Trophoblast cell (in vitro differentiated cells and primary cell): ENCODE measurements at regions not wholly inside any gene's neighbourhood (a gene's known extent, or its start where the extent isn't known, plus 50 kb on each side); places are given as distances from the start of the nearest gene placed in this dataset.
A peak's percentile ranks its signal among the peaks of the same experiment; 100 is the strongest.

Source experiments
- DNase-seq, 2 donors: peaks; one replicate each; pipeline ENCODE4 v3.0.0-alpha.2; 2016
- H2AFZ ChIP-seq: 2 replicates; pipeline ENCODE4 v1.6.1; 2013; ENCODE audit warnings: low read length, moderate library complexity, mild to moderate bottlenecking; ENCODE audit not compliant: insufficient read depth, poor library complexity
- H2AK5ac ChIP-seq: 2 replicates; pipeline ENCODE4 v1.6.1; 2013; ENCODE audit warnings: mild to moderate bottlenecking, low read length
- H2BK120ac ChIP-seq: 2 replicates; pipeline ENCODE4 v1.6.1; 2013; ENCODE audit warnings: low read length, mild to moderate bottlenecking, moderate library complexity; ENCODE audit not compliant: insufficient read depth, poor library complexity
- H2BK12ac ChIP-seq: 2 replicates; pipeline ENCODE4 v1.6.1; 2013; ENCODE audit warnings: mild to moderate bottlenecking, low read length, moderate library complexity
- H2BK5ac ChIP-seq: 2 replicates; pipeline ENCODE4 v1.6.1; 2013; ENCODE audit warnings: low read length, low read depth, moderate library complexity, mild to moderate bottlenecking; ENCODE audit not compliant: poor library complexity
- H3K14ac ChIP-seq: 2 replicates; pipeline ENCODE4 v1.6.1; 2013; ENCODE audit warnings: mild to moderate bottlenecking, low read length
- H3K18ac ChIP-seq: 2 replicates; pipeline ENCODE4 v1.6.1; 2013; ENCODE audit warnings: mild to moderate bottlenecking, low read length
- H3K23ac ChIP-seq: 2 replicates; pipeline ENCODE4 v1.6.1; 2013; ENCODE audit warnings: low read length
- H3K27ac ChIP-seq: 2 replicates; pipeline ENCODE4 v1.5.1; 2013; ENCODE audit warnings: low read depth, mild to moderate bottlenecking, inconsistent platforms, low read length, moderate library complexity
- H3K27me3 ChIP-seq: 2 replicates; pipeline ENCODE4 v1.6.1; 2013; ENCODE audit warnings: inconsistent platforms, mild to moderate bottlenecking, low read length, moderate library complexity; ENCODE audit not compliant: insufficient read depth
- H3K36me3 ChIP-seq, 2 experiments: 1 replicate in 1 of 2; 2 replicates in 1 of 2; pipeline ENCODE4 v1.6.1; 2013; ENCODE audit warnings: low read length in 2 of 2, mild to moderate bottlenecking in 2 of 2, moderate library complexity in 1 of 2; ENCODE audit not compliant: insufficient read depth in 2 of 2, control insufficient read depth in 1 of 2
- H3K4ac ChIP-seq: 2 replicates; pipeline ENCODE4 v1.6.1; 2013; ENCODE audit warnings: low read depth, mild to moderate bottlenecking, low read length, moderate library complexity
- H3K4me1 ChIP-seq, 2 experiments: 1 replicate in 1 of 2; 2 replicates in 1 of 2; pipeline ENCODE4 v1.6.1; 2013; ENCODE audit warnings: low read length in 2 of 2, mild to moderate bottlenecking in 2 of 2, moderate library complexity in 1 of 2; ENCODE audit not compliant: insufficient read depth in 2 of 2, control insufficient read depth in 1 of 2
- H3K4me2 ChIP-seq: 2 replicates; pipeline ENCODE4 v1.6.1; 2013; ENCODE audit warnings: inconsistent platforms, mild to moderate bottlenecking, low read length, moderate library complexity
- H3K4me3 ChIP-seq: 2 replicates; pipeline ENCODE4 v1.5.1; 2013; ENCODE audit warnings: mild to moderate bottlenecking, low read depth, low read length, inconsistent platforms
- H3K79me1 ChIP-seq: one replicate; pipeline ENCODE4 v1.6.1; 2013; ENCODE audit warnings: low read length
- H3K79me2 ChIP-seq: 2 replicates; pipeline ENCODE4 v1.6.1; 2013; ENCODE audit warnings: low read length, mild to moderate bottlenecking; ENCODE audit not compliant: control insufficient read depth, insufficient read depth, poor library complexity
- H3K9ac ChIP-seq: 2 replicates; pipeline ENCODE4 v1.6.1; 2013; ENCODE audit warnings: mild to moderate bottlenecking, low read length
- H3K9me3 ChIP-seq: 2 replicates; pipeline ENCODE4 v1.6.1; 2013; ENCODE audit warnings: low read depth, mild to moderate bottlenecking, control low read depth, inconsistent platforms, low read length; ENCODE audit not compliant: insufficient read depth
- H4K12ac ChIP-seq: 2 replicates; pipeline ENCODE4 v1.6.1; 2013; ENCODE audit warnings: low read depth, mild to moderate bottlenecking, low read length, moderate library complexity
- H4K8ac ChIP-seq: 2 replicates; pipeline ENCODE4 v1.6.1; 2013; ENCODE audit warnings: low read depth, mild to moderate bottlenecking, low read length, moderate library complexity
- H4K91ac ChIP-seq: one replicate; pipeline ENCODE4 v1.6.1; 2013; ENCODE audit warnings: low read depth, mild to moderate bottlenecking, low read length, moderate library complexity
- WGBS: extraction: QIAGEN DNeasy Blood & Tissue Kit; methylation state at CpG from one replicate; pipeline ENCODE4 v1.1.7; 2013; ENCODE audit warnings: missing lambda C conversion rate; ENCODE audit not compliant: insufficient read length, insufficient coverage; ENCODE audit errors: extremely low coverage; 5-methylcytosine and 5-hydroxymethylcytosine counted together

- no peak overlapping the region for H4K91ac ChIP-seq
These were observed 53.4 kb downstream of the RGS2 start for GRCh38 chr1:192862271-192862670.

GRCh38 chr1:192866241-192866868 is 57.5 kb downstream of the RGS2 start:
- no peak overlapping the region for H3K4me3 ChIP-seq
- H3K9ac ChIP-seq, result no peak overlapping the region
- no peak overlapping the region for H4K8ac ChIP-seq
- no peak overlapping the region for H3K23ac ChIP-seq
- no peaks in the 10 kb centered on the region for H3K79me1 ChIP-seq
- H3K18ac ChIP-seq, result no peak overlapping the region
- no peaks in the 10 kb centered on the region for H3K79me2 ChIP-seq
- no peak overlapping the region for H3K27ac ChIP-seq
- no peak overlapping the region for H2BK120ac ChIP-seq
- H3K9me3 ChIP-seq, result no peaks in the 10 kb centered on the region
- no peak overlapping the region for H4K12ac ChIP-seq
- no peak overlapping the region for H2AK5ac ChIP-seq
- H2BK12ac ChIP-seq, result no peak overlapping the region
- H2AFZ ChIP-seq, result no peak overlapping the region
- H3K4me1 ChIP-seq, result no peaks in the 10 kb centered on the region
- no peak overlapping the region for H4K91ac ChIP-seq
- H2BK5ac ChIP-seq, result no peak overlapping the region
- no peaks in the 10 kb centered on the region for H3K27me3 ChIP-seq
- no peak for DNase-seq
- no peak overlapping the region for H3K4ac ChIP-seq
- no peak overlapping the region for H3K4me2 ChIP-seq
- H3K36me3 ChIP-seq, result no peaks in the 10 kb centered on the region
- H3K14ac ChIP-seq, result no peak overlapping the region
- WGBS, result no CpG with 5 or more reads among the region's 5 CpGs

More at GRCh38 chr1:192862271-192862670, 53.4 kb downstream of the RGS2 start:
- WGBS, result no CpG with 5 or more reads among the region's 1 CpG
- H3K79me2 ChIP-seq, result no peaks in the 10 kb centered on the region
- H2BK12ac ChIP-seq, result no peak overlapping the region
- no peak overlapping the region for H4K12ac ChIP-seq
- no peaks in the 10 kb centered on the region for H3K79me1 ChIP-seq
- no peaks in the 10 kb centered on the region for H3K36me3 ChIP-seq
- no peak overlapping the region for H2BK120ac ChIP-seq
- H3K4me1 ChIP-seq, result no peaks in the 10 kb centered on the region
- H2AFZ ChIP-seq, result no peak overlapping the region
- no peak overlapping the region for H3K18ac ChIP-seq
- no peaks in the 10 kb centered on the region for H3K9me3 ChIP-seq
- H3K4ac ChIP-seq, result no peak overlapping the region
- H3K9ac ChIP-seq, result no peak overlapping the region
- H2AK5ac ChIP-seq, result no peak overlapping the region
- H3K4me3 ChIP-seq, result no peak overlapping the region
- DNase-seq, result no peak
- no peak overlapping the region for H3K27ac ChIP-seq
- no peak overlapping the region for H3K4me2 ChIP-seq
- no peak overlapping the region for H2BK5ac ChIP-seq
- no peak overlapping the region for H3K14ac ChIP-seq
- no peak overlapping the region for H3K23ac ChIP-seq
- no peaks in the 10 kb centered on the region for H3K27me3 ChIP-seq
- no peak overlapping the region for H4K8ac ChIP-seq

- no peaks in the 10 kb centered on the region for H3K9me3 ChIP-seq
- no peak overlapping the region for H3K4me3 ChIP-seq
- H3K79me1 ChIP-seq, result no peaks in the 10 kb centered on the region
- no peak overlapping the region for H3K18ac ChIP-seq
- no peak for DNase-seq
- no peak overlapping the region for H4K91ac ChIP-seq
- H3K4ac ChIP-seq, result no peak overlapping the region
- H2BK5ac ChIP-seq, result no peak overlapping the region
- no peaks in the 10 kb centered on the region for H3K27me3 ChIP-seq
- no peak overlapping the region for H3K14ac ChIP-seq
- no peak overlapping the region for H2AFZ ChIP-seq
- H3K4me1 ChIP-seq, result no peaks in the 10 kb centered on the region
- WGBS, result no CpG with 5 or more reads among the region's 4 CpGs
- H2AK5ac ChIP-seq, result no peak overlapping the region
- H3K4me2 ChIP-seq, result no peak overlapping the region
- no peak overlapping the region for H3K23ac ChIP-seq
- no peak overlapping the region for H2BK12ac ChIP-seq
- H3K36me3 ChIP-seq, result no peaks in the 10 kb centered on the region
- H4K8ac ChIP-seq, result no peak overlapping the region
- no peak overlapping the region for H3K27ac ChIP-seq
- no peak overlapping the region for H2BK120ac ChIP-seq
- H4K12ac ChIP-seq, result no peak overlapping the region
- H3K79me2 ChIP-seq, result no peaks in the 10 kb centered on the region
- H3K9ac ChIP-seq, result no peak overlapping the region
These were observed 58.3 kb downstream of the RGS2 start for GRCh38 chr1:192867180-192867579.

- Histone ChIP-seq H2BK120ac (no peak overlapping the region), H4K91ac (no peak overlapping the region), H3K79me2 (no peaks in the 10 kb centered on the region), H3K4ac (no peak overlapping the region), H3K14ac (no peak overlapping the region), H3K4me1 (no peaks in the 10 kb centered on the region), H4K8ac (no peak overlapping the region), H3K9ac (no peak overlapping the region), H3K9me3 (no peaks in the 10 kb centered on the region), H3K36me3 (no peaks in the 10 kb centered on the region), H3K18ac (no peak overlapping the region), H2BK12ac (no peak overlapping the region), H2AK5ac (no peak overlapping the region), H3K4me2 (no peak overlapping the region), H4K12ac (no peak overlapping the region), H3K4me3 (no peak overlapping the region), H3K27ac (no peak overlapping the region), H3K79me1 (no peaks in the 10 kb centered on the region), H3K27me3 (no peaks in the 10 kb centered on the region), H2BK5ac (no peak overlapping the region), H3K23ac (no peak overlapping the region), H2AFZ (no peak overlapping the region)
- no CpG with 5 or more reads among the region's 4 CpGs for WGBS
- peak in 1 of 2 donors; percentile 16 for DNase-seq
These were observed 60.6 kb downstream of the RGS2 start for GRCh38 chr1:192869308-192869940.
